Small intestine (tissue), 7 donors: ENCODE measurements at regions not wholly inside any gene's neighbourhood (a gene's known extent, or its start where the extent isn't known, plus 50 kb on each side); places are given as distances from the start of the nearest gene placed in this dataset.

ENCODE experiments used
- DNase-seq, 2 donors: peaks; one replicate each; pipeline versions ENCODE4 v3.0.0 to v3.0.0-alpha.2; 2013
- FAIRE-seq: peaks from 2 replicates; lab custom pipeline; 2012; peaks lifted over from hg19 to GRCh38; lab: Jason Lieb, UNC
- H3K27ac ChIP-seq, 3 donors: one replicate each; pipeline ENCODE4 v1.5.1; 2013; ENCODE audit warnings: low read length in 2 of 3, mild to moderate bottlenecking in 2 of 3, control low read depth in 1 of 3, inconsistent platforms in 1 of 3, low read depth in 1 of 3, moderate library complexity in 1 of 3
- H3K27me3 ChIP-seq, 3 donors: one replicate each; pipeline ENCODE4 v1.6.1; 2013; ENCODE audit warnings: low read length in 3 of 3, inconsistent platforms in 1 of 3; ENCODE audit not compliant: control insufficient read depth in 3 of 3, insufficient read depth in 3 of 3
- H3K36me3 ChIP-seq, 3 donors: one replicate each; pipeline ENCODE4 v1.6.1; 2013; ENCODE audit warnings: low read length in 3 of 3, inconsistent platforms in 1 of 3, low read depth in 1 of 3, mild to moderate bottlenecking in 1 of 3, moderate library complexity in 1 of 3; ENCODE audit not compliant: control insufficient read depth in 3 of 3, insufficient read depth in 2 of 3
- H3K4me1 ChIP-seq, 3 donors: one replicate each; pipeline ENCODE4 v1.6.1; 2013; ENCODE audit warnings: low read length in 2 of 3, inconsistent platforms in 1 of 3, low read depth in 1 of 3, mild to moderate bottlenecking in 1 of 3, moderate library complexity in 1 of 3; ENCODE audit not compliant: control insufficient read depth in 3 of 3, insufficient read depth in 2 of 3
- H3K4me3 ChIP-seq, 3 donors: one replicate each; pipeline ENCODE4 v1.5.1; 2013; ENCODE audit warnings: low read length in 3 of 3, control low read depth in 1 of 3, inconsistent platforms in 1 of 3, low read depth in 1 of 3, mild to moderate bottlenecking in 1 of 3, moderate library complexity in 1 of 3
- H3K9me3 ChIP-seq, 2 donors: one replicate each; pipeline ENCODE4 v1.6.1; 2013; ENCODE audit warnings: low read depth in 1 of 2, low read length in 1 of 2; ENCODE audit not compliant: control insufficient read depth in 2 of 2, insufficient read depth in 1 of 2
- WGBS, 3 donors: extraction: QIAGEN DNeasy Blood & Tissue Kit; methylation state at CpG; one replicate each; pipeline ENCODE4 v1.1.7; 2013; 5-methylcytosine and 5-hydroxymethylcytosine counted together
- donor health status: healthy with polysubstance abuse.
- donor health status: control.
- donor health status: control.
- donor health status: Bipolar disorder and iron deficiency.
- donor health status: healthy.

DNA sequence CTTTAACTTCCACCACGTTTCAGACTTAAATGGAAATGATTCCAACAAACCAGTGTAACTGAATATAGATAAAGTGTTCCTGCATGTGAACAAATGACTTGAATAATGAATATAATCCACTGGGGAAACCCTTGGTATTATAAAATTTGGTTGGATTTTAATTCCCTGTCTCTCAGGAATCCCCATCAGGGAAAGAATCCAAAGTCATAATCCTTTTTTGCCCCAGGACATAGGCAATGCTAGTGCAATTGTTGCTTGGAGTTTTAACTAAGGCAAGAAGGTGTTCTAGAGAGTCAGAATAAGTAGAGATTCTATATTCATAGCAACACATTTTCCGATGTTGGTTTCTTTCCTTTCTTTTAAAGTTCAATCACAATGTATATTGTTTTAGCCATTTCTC lies 1169.4 kb downstream of the GALC start:
- Histone ChIP-seq H3K4me3 (no peak overlapping the region), H3K4me1 (no peaks in the 10 kb centered on the region), H3K27me3 (no peaks in the 10 kb centered on the region), H3K36me3 (no peaks in the 10 kb centered on the region), H3K9me3 (no peaks in the 10 kb centered on the region), H3K27ac (no peak overlapping the region)
- no peak for FAIRE-seq
- no peak for DNase-seq
- 54 to 76% (median 61%) methylated on average over 2 of the region's 2 CpGs for WGBS, 3 donors

DNA sequence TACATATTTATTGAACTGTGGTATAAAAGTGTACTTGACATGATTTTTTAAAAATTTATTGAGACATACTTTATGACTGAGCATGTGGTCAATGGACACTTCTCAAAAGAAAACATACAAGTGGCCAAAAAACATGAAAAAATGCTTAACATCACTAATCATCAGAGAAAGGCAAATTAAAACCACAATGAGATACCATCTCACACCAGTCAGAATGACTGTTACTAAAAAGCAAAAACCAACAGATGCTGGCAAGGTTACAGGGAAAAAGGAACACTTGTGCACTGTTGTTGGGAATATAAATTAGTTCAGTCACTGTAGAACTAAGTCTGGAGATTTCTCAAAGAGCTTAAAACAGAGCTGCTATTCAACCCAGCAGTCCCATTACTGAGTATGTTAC lies 1177.6 kb downstream of the GALC start:
- Histone ChIP-seq H3K36me3 (no peaks in the 10 kb centered on the region), H3K27me3 (no peaks in the 10 kb centered on the region), H3K27ac (no peak overlapping the region), H3K4me3 (no peak overlapping the region), H3K4me1 (no peaks in the 10 kb centered on the region), H3K9me3 (no peaks in the 10 kb centered on the region)
- DNase-seq: no peak
- FAIRE-seq: no peak

DNA sequence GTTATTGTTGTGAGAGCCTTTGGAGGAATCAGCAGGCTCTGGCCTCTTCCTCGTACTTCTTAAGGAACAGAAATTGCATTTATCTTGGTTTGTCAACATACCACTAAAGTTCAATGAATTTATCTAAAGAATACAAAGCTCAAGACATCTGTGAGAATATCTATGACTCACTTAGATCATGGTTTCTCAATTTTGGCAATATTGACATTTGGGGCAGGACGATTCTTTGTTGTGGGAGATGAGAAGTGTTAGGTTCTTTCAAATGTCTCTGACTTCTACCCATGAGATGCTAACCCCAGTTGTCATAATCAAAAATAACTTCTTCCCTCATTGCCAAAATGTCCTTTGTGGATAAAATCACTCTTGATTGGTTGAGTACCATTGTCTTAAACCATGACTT lies 1190.3 kb downstream of the GALC start:
- Histone ChIP-seq H3K36me3 (no peaks in the 10 kb centered on the region), H3K4me3 (no peak overlapping the region), H3K4me1 (no peaks in the 10 kb centered on the region), H3K27ac (no peak overlapping the region), H3K27me3 (no peaks in the 10 kb centered on the region), H3K9me3 (no peaks in the 10 kb centered on the region)
- FAIRE-seq (no peak), DNase-seq (no peak)
- WGBS, 3 donors: 36 to 61% (median 37%) methylated on average over 2 of the region's 2 CpGs

DNA sequence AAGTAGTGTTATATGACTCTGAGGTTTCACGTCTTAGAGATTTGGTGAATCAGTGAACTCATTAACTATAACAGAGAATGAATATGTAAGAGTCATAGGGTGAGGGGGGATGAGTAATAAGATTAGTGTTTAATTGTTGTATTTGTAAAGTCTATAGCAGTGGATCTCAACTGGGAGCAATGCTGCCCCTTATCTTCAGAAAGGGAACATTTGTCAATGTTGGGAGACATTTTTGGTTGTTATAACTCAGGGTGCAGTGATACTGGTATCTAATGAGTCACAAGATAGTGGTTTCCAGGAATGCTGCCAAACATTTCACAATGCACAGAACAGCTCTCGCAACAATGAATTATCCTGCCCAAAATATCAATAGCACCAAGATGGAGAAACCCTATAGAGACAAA lies 1193.7 kb downstream of the GALC start:
- no peaks in the 10 kb centered on the region for H3K36me3 ChIP-seq
- no peaks in the 10 kb centered on the region for H3K9me3 ChIP-seq
- no peak overlapping the region for H3K27ac ChIP-seq
- FAIRE-seq (no peak), DNase-seq (no peak)
- H3K4me1 ChIP-seq: no peaks in the 10 kb centered on the region
- no peak overlapping the region for H3K4me3 ChIP-seq
- 27 to 59% (median 46%) methylated on average over 2 of the region's 2 CpGs for WGBS, 3 donors
- H3K27me3 ChIP-seq: no peaks in the 10 kb centered on the region

DNA sequence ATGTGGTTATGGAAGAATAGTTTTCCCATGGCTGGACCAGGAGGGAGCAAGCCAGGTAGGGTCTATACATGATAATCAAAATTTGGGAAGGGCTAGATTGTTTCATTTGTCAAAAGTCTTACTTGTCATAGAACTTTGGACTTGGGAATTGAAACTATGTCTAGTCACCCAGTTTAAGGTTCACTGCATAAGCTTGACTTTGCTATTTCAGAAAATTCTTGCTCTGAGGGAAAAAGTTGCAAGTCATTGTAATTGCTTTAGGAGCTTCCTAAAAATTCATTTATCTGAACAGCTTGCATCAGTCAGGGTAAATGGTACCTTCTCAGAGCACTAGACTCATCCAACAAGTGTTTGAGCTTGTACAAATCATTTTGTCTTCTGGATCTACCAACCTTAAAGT lies 1194.7 kb downstream of the GALC start:
- H3K36me3 ChIP-seq: no peaks in the 10 kb centered on the region
- FAIRE-seq: no peak
- no peaks in the 10 kb centered on the region for H3K9me3 ChIP-seq
- H3K4me1 ChIP-seq: no peaks in the 10 kb centered on the region
- no peaks in the 10 kb centered on the region for H3K27me3 ChIP-seq
- DNase-seq: no peak
- H3K4me3 ChIP-seq: no peak overlapping the region
- no peak overlapping the region for H3K27ac ChIP-seq

DNA sequence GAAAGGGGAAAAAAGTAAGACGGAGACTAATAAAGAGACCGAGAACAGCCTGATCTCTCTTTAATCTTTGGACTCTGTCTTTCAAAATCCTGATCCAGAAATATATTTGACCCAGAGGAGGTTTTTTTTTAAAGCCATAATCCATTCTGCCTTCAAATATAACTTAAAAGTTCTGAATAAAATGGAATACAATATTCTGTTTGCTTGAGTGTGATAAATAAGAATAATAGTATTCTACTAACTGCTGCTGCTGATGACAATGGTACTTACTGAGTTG lies 1196.0 kb downstream of the GALC start:
- FAIRE-seq (no peak), DNase-seq (no peak)
- 75 to 89% (median 85%) methylated on average over 2 of the region's 2 CpGs for WGBS, 3 donors
- Histone ChIP-seq H3K27me3 (no peaks in the 10 kb centered on the region), H3K4me1 (no peaks in the 10 kb centered on the region), H3K4me3 (no peak overlapping the region), H3K9me3 (no peaks in the 10 kb centered on the region), H3K27ac (no peak overlapping the region), H3K36me3 (no peaks in the 10 kb centered on the region)

DNA sequence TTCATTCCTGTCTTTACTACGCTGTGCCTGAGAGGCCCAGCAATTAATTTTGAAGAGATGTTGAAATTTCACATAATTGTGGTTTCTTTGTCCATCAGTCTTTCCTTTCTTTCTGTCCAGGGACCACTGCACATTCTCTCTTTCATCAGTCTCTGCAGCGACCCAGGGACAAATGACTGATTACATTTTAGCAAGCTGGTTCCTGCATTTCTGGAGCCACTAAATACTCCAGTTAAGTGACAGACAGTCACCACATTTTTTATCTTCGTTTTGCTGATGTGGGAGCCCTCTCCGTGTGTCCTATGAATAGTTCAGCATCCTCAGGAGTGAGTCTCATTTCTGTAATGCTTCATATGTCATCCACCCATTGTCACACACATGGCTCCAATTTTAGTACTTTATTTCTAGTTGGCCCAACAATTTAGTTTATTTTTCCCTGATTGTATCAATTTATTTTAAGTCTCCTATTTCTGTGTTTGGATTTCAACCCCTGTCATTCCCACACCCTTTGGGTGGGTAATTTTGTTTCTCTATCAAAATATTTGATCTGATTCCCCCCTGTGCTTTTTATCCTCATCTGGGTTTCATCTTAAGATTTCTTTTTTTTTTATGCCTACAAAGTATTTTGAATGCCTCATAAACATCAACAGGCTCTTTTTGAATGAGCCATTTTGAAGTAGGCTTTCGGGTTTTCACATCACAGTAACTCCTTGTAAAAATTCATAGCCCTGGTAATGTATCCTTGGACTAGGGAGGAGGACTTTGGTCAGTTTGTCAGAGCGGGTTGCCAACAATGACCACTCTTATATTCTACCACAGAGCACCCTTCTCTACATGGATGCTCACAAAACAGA lies 1196.5 kb downstream of the GALC start:
- DNase-seq (no peak), FAIRE-seq (no peak)
- WGBS, 3 donors: 59 to 66% (median 64%) methylated on average over 6 of the region's 6 CpGs
- no peaks in the 10 kb centered on the region for H3K27me3 ChIP-seq
- H3K4me1 ChIP-seq: no peaks in the 10 kb centered on the region
- H3K4me3 ChIP-seq: no peak overlapping the region
- no peak overlapping the region for H3K27ac ChIP-seq
- no peaks in the 10 kb centered on the region for H3K9me3 ChIP-seq
- H3K36me3 ChIP-seq: no peaks in the 10 kb centered on the region

GRCh38 chr14:86794689-86795088 lies 1198.3 kb downstream of the GALC start:
- Histone ChIP-seq H3K4me1 (no peaks in the 10 kb centered on the region), H3K27ac (no peak overlapping the region), H3K27me3 (no peaks in the 10 kb centered on the region), H3K36me3 (no peaks in the 10 kb centered on the region), H3K4me3 (no peak overlapping the region), H3K9me3 (no peaks in the 10 kb centered on the region)
- FAIRE-seq (no peak), DNase-seq (no peak)
